Endothelial cell of umbilical vein (primary cell): ENCODE measurements at regions not wholly inside any gene's neighbourhood (a gene's known extent, or its start where the extent isn't known, plus 50 kb on each side); places are given as distances from the start of the nearest gene placed in this dataset.

Experiments used
- BruUV-seq: library from RNA; stranded (reverse); fragments of 400-500 nt; replicated peaks from 2 replicates; lab custom pipeline; 2021; lab: Mats Ljungman, UMichigan
- CTCF ChIA-PET: fragments of 300-600, 350-600 bp; sonication (Branson Sonifier 250); formaldehyde crosslinking; loops from one replicate; lab custom pipeline; 2021; ENCODE audit warnings: antibody characterized with exemption, inconsistent platforms; lab: Charles Lee
- POLR2A ChIA-PET: fragments of 300-600, 350-600 bp; sonication (Branson Sonifier 250); formaldehyde crosslinking; loops from one replicate; lab custom pipeline; 2021; ENCODE audit warnings: antibody characterized with exemption, inconsistent platforms; lab: Charles Lee
- DNase-seq: peaks from one replicate; pipeline ENCODE4 v3.0.0-alpha.2; 2011; ENCODE audit warnings: low read depth, low spot score
- FAIRE-seq: peaks from 2 replicates; lab custom pipeline; 2011; peaks lifted over from hg19 to GRCh38; lab: Jason Lieb, UNC
- H2AFZ ChIP-seq: 2 replicates; pipeline ENCODE4 v1.6.0; 2012; ENCODE audit warnings: low read depth, low read length, control low read depth, inconsistent platforms
- H3K27ac ChIP-seq: 2 replicates; pipeline ENCODE4 v1.5.1; 2011; ENCODE audit warnings: low read depth, mild to moderate bottlenecking, control low read depth, low read length, moderate library complexity; ENCODE audit not compliant: insufficient read depth
- H3K27me3 ChIP-seq, 2 experiments: 2 replicates each; pipeline versions ENCODE4 v1.6.0 to v1.6.1; 2011; ENCODE audit warnings: low read length in 2 of 2, mixed read lengths in 1 of 2; ENCODE audit not compliant: control insufficient read depth in 2 of 2, insufficient read depth in 2 of 2
- H3K36me3 ChIP-seq, 2 experiments: 2 replicates in 1 of 2; 3 replicates in 1 of 2; pipeline ENCODE4 v1.5.1; 2011; ENCODE audit warnings: low read length in 2 of 2, mild to moderate bottlenecking in 1 of 2, moderate library complexity in 1 of 2; ENCODE audit not compliant: control insufficient read depth in 2 of 2, insufficient read depth in 2 of 2; ENCODE audit errors: extremely low read depth in 1 of 2
- H3K4me1 ChIP-seq: 3 replicates; pipeline ENCODE4 v1.5.1; 2011; ENCODE audit warnings: mild to moderate bottlenecking, low read length; ENCODE audit not compliant: control insufficient read depth, insufficient read depth; ENCODE audit errors: extremely low read depth
- H3K4me2 ChIP-seq: 2 replicates; pipeline ENCODE4 v1.6.1; 2011; ENCODE audit warnings: low read length, control low read depth, mixed read lengths; ENCODE audit not compliant: insufficient read depth
- H3K4me3 ChIP-seq, 3 experiments: fragments of 200-600 bp in 1 of 3; sonication (generic), shearing (Covaris generic) in 1 of 3; replicated peaks in 1 of 3; 2 replicates each; pipeline ENCODE4 v1.5.1; 2011 to 2016; ENCODE audit warnings: control low read depth in 3 of 3, low read length in 3 of 3, mild to moderate bottlenecking in 2 of 3, inconsistent platforms in 1 of 3, low read depth in 1 of 3, moderate library complexity in 1 of 3; ENCODE audit not compliant: insufficient read depth in 1 of 3
- H3K79me2 ChIP-seq: 2 replicates; pipeline ENCODE4 v1.6.0; 2012; ENCODE audit warnings: low read length, inconsistent platforms; ENCODE audit not compliant: control insufficient read depth, insufficient read depth
- H3K9ac ChIP-seq: replicated peaks from 2 replicates; pipeline ENCODE3; 2011; ENCODE audit warnings: low read length, control low read depth; ENCODE audit not compliant: insufficient read depth; ENCODE audit errors: extremely low read depth
- H3K9me1 ChIP-seq: replicated peaks from 3 replicates; pipeline ENCODE4 v1.6.0; 2011; ENCODE audit warnings: mild to moderate bottlenecking, low read length; ENCODE audit not compliant: control insufficient read depth, insufficient read depth; ENCODE audit errors: extremely low read depth
- H3K9me3 ChIP-seq: replicated peaks from 2 replicates; pipeline ENCODE4 v1.5.1; 2012; ENCODE audit warnings: low read length, inconsistent platforms; ENCODE audit not compliant: control insufficient read depth, insufficient read depth
- H4K20me1 ChIP-seq: replicated peaks from 2 replicates; pipeline ENCODE3; 2011; ENCODE audit warnings: mild to moderate bottlenecking, low read length; ENCODE audit not compliant: control insufficient read depth, insufficient read depth; ENCODE audit errors: extremely low read depth
- EZH2 ChIP-seq: IDR thresholded peaks from 2 replicates; pipeline ENCODE4 v1.6.1; 2012; ENCODE audit warnings: borderline replicate concordance, low read depth, mild to moderate bottlenecking, moderate library complexity, low read length, inconsistent platforms; ENCODE audit not compliant: severe bottlenecking
- FOS ChIP-seq: IDR thresholded peaks from 2 replicates; pipeline ENCODE4 v1.6.1; 2011; ENCODE audit warnings: mild to moderate bottlenecking, low read length, moderate library complexity, borderline replicate concordance; ENCODE audit not compliant: insufficient read depth
- JUN ChIP-seq: IDR thresholded peaks from 2 replicates; pipeline ENCODE4 v1.6.1; 2011; ENCODE audit warnings: borderline replicate concordance, low read depth; ENCODE audit not compliant: insufficient read length, insufficient read depth
- MAX ChIP-seq: IDR thresholded peaks from 2 replicates; pipeline ENCODE4 v1.6.1; 2011; ENCODE audit not compliant: insufficient read depth, insufficient read length
- POLR2A ChIP-seq: IDR thresholded peaks from 2 replicates; pipeline ENCODE4 v1.6.1; 2012; ENCODE audit warnings: low read depth, mild to moderate bottlenecking, control low read depth, low read length
- POLR2AphosphoS5 ChIP-seq: IDR thresholded peaks from 2 replicates; pipeline ENCODE4 v1.6.1; 2012; ENCODE audit warnings: low read depth, mild to moderate bottlenecking, control low read depth, low read length, moderate library complexity; ENCODE audit not compliant: insufficient read depth
- dilution Hi-C: fragments of 300-500 bp; cut with MboI; formaldehyde crosslinking; loops from one replicate; pipeline ENCODE4 v1.15.0; 2019; ENCODE audit warnings: low sequenced_read_pairs; ENCODE audit not compliant: extremely low pct_ligation_motif_present
- intact Hi-C: fragments of 100-400 bp; cut with micrococcal nuclease; formaldehyde crosslinking; loops from one replicate; pipeline ENCODE4 v1.10.0; 2022
- TF ChIP-seq, protein P1 (sequence below), 2 donors: IDR thresholded peaks; 1 replicate in 1 of 2; 2 replicates in 1 of 2; pipeline ENCODE4 v1.5.1; 2011; ENCODE audit warnings: low read length in 2 of 2, mild to moderate bottlenecking in 2 of 2, moderate library complexity in 2 of 2, control low read depth in 1 of 2, inconsistent platforms in 1 of 2, low read depth in 1 of 2; ENCODE audit not compliant: insufficient read depth in 1 of 2; ENCODE audit errors: extremely low read depth in 1 of 2

DNA sequence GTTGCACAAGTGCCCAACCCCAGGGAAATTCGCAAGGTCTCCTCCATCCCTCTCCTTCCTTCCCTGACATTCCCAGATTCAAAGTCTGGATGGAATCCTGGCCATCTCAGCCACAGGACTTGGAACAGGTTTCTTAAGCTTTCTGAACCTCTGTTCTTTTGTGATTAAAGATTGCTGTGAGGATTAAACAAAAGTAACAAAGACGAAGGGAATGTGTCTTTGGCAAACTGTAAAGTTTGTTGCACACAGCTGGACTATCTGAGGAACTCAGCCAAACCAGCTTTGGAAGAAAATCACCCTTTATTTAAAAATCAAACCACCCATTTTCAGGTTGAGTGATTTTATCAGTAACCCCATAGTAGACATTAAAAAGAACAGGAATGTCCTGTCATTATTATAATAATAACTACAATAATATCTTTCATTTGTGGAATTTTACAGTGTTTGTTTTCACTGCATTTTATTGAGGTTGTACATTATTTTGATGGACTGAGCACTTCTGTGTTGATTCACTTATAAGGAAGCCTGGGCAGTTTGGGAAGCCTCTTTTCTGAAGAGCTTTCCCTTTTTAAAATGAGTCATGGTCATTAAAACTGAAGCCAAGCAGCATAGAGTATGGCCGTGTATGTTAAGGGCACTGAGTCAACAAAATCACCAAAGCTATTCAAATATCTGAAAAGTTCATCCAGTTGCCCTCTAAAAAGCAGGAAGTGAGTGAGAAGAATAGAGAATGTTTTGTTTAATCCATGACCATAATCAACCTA, 310.2 kb downstream of the AGTPBP1 start:
- H3K9ac ChIP-seq: peak overlapping the region; percentile 8
- H3K36me3 ChIP-seq: no peaks in the 10 kb centered on the region
- peak; percentile 75 for DNase-seq
- H3K4me3 ChIP-seq: no peak overlapping the region
- no peaks in the 10 kb centered on the region for H3K27me3 ChIP-seq
- H3K4me1 ChIP-seq: peaks cover 25% of the 10 kb centered on the region
- peak; percentile 71 for TF ChIP-seq JUN
- TF ChIP-seq FOS: peak; percentile 61
- no peak for TF ChIP-seq POLR2A
- no peak for TF ChIP-seq MAX
- H3K4me2 ChIP-seq: peak overlapping the region; percentile 63
- H3K27ac ChIP-seq: peak overlapping the region; percentile 38
- H3K9me1 ChIP-seq: no peaks in the 10 kb centered on the region
- no peaks in the 10 kb centered on the region for H3K9me3 ChIP-seq
- no peaks in the 10 kb centered on the region for H4K20me1 ChIP-seq
- H2AFZ ChIP-seq: no peak overlapping the region
- FAIRE-seq: peak; percentile 87
- dilution Hi-C loops: no loop called here
- intact Hi-C loops: no loop called here
- no TSS peak for BruUV-seq
- ChIA-PET POLR2A (no interaction called here), CTCF (interaction anchor here (0.9 to 2.2 kb wide), 8 partner anchors 8 to 1035 kb away, joined by 3 to 13 read pairs (median 4); no protein-coding TSS in a partner anchor)
- H3K79me2 ChIP-seq: no peaks in the 10 kb centered on the region

GRCh38 chr9:85430659-85431338, 311.0 kb downstream of the AGTPBP1 start:
- CTCF ChIA-PET: interaction anchor here (1.2 to 2.2 kb wide), 4 partner anchors 168 to 1034 kb away, joined by 3 to 13 read pairs (median 6); no protein-coding TSS in a partner anchor
- peak; percentile 42 for DNase-seq

More at GRCh38 chr9:85430659-85431338, 311.0 kb downstream of the AGTPBP1 start:
- POLR2A ChIA-PET: no interaction called here
- Histone ChIP-seq H4K20me1 (no peaks in the 10 kb centered on the region), H3K27me3 (no peaks in the 10 kb centered on the region), H3K4me3 (no peak overlapping the region), H3K9me1 (no peaks in the 10 kb centered on the region), H3K79me2 (no peaks in the 10 kb centered on the region), H2AFZ (no peak overlapping the region), H3K27ac (peak overlapping the region; percentile 38), H3K36me3 (no peaks in the 10 kb centered on the region), H3K4me2 (peak overlapping the region; percentile 63), H3K9ac (peak overlapping the region; percentile 8), H3K9me3 (no peaks in the 10 kb centered on the region), H3K4me1 (peaks cover 28% of the 10 kb centered on the region)
- TF ChIP-seq, protein P1, sequence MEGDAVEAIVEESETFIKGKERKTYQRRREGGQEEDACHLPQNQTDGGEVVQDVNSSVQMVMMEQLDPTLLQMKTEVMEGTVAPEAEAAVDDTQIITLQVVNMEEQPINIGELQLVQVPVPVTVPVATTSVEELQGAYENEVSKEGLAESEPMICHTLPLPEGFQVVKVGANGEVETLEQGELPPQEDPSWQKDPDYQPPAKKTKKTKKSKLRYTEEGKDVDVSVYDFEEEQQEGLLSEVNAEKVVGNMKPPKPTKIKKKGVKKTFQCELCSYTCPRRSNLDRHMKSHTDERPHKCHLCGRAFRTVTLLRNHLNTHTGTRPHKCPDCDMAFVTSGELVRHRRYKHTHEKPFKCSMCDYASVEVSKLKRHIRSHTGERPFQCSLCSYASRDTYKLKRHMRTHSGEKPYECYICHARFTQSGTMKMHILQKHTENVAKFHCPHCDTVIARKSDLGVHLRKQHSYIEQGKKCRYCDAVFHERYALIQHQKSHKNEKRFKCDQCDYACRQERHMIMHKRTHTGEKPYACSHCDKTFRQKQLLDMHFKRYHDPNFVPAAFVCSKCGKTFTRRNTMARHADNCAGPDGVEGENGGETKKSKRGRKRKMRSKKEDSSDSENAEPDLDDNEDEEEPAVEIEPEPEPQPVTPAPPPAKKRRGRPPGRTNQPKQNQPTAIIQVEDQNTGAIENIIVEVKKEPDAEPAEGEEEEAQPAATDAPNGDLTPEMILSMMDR (IDR thresholded peaks at IDR 0.05; ENCODE audit: extremely low read depth in 1 of 2, insufficient read depth in 1 of 2, low read depth in 1 of 2, low read length in 2 of 2): no peak
- TF ChIP-seq EZH2 (no peak), FOS (no peak), JUN (no peak), POLR2A (no peak), MAX (no peak), POLR2AphosphoS5 (no peak)
- dilution Hi-C loops (no loop called here), intact Hi-C loops (no loop called here)
- no TSS peak for BruUV-seq
- FAIRE-seq: no peak
